ENCODE measurements at regions not wholly inside any gene's neighbourhood (a gene's known extent, or its start where the extent isn't known, plus 50 kb on each side); places are given as distances from the start of the nearest gene placed in this dataset.

DNA sequence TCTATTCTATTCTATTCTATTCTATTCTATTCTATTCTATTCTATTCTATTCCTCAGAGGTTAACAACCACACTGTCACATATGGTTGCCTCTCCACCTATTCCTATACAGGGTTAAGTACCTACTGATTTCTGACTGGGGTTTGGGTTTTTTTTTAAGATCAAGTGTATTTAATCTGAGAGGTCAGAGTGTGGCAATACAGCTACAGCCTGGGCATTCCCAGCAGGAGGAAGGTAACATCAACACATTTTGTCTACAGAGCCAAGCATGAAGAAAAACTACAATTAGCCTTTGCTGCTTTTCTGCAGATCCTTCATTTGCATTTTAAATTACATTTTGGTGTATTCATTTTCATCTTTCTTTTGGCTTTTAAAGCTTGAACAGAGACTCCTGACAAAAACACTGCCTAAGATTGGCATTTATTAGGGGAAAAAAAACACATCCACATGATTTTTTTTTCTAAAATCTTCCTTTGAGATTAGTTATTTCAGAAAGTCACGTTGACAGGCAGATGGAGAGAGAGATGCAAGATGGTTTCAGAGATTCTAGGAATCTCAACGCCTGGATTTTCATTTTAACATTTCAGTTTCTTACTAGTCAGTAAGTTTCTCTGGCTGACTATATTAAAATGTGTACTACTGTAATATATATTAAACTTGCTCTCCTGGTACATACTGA lies 255.9 kb upstream of the TET2 start:
- no CpG with 5 or more reads among the region's 2 CpGs for WGBS (ENCODE audit: insufficient coverage)
- DNase-seq: no peak
- H3K27ac ChIP-seq (ENCODE audit: low read length in 2 of 2): no peak overlapping the region
- no peak for ATAC-seq (ENCODE audit: low read depth)
- H3K4me1 Mint-ChIP-seq: no peaks in the 10 kb centered on the region
- no peak overlapping the region for H3K4me2 ChIP-seq (replicated peaks; ENCODE audit: low read depth, low read length, poor library complexity, severe bottlenecking)
- no peak overlapping the region for H2AFZ ChIP-seq (ENCODE audit: insufficient read depth, low read depth, low read length, poor library complexity, severe bottlenecking)
- no peaks in the 10 kb centered on the region for H3K36me3 ChIP-seq (replicated peaks in 1 of 2; ENCODE audit: control extremely low read depth in 1 of 2, control insufficient read depth in 1 of 2, extremely low read depth in 1 of 2, insufficient read depth in 2 of 2, low read length in 1 of 2)
- POLR2A ChIA-PET: no interaction called here
- intact Hi-C loops (cut with micrococcal nuclease): no loop called here
- H3K4me1 ChIP-seq (ENCODE audit: control insufficient read depth in 2 of 2, insufficient read depth in 2 of 2, low read length in 2 of 2): no peaks in the 10 kb centered on the region
- no peaks in the 10 kb centered on the region for H3K9me3 ChIP-seq (ENCODE audit: control extremely low read depth in 1 of 3, control insufficient read depth in 2 of 3, insufficient read depth in 1 of 3, low read length in 2 of 3)
- TF ChIP-seq, protein P1, sequence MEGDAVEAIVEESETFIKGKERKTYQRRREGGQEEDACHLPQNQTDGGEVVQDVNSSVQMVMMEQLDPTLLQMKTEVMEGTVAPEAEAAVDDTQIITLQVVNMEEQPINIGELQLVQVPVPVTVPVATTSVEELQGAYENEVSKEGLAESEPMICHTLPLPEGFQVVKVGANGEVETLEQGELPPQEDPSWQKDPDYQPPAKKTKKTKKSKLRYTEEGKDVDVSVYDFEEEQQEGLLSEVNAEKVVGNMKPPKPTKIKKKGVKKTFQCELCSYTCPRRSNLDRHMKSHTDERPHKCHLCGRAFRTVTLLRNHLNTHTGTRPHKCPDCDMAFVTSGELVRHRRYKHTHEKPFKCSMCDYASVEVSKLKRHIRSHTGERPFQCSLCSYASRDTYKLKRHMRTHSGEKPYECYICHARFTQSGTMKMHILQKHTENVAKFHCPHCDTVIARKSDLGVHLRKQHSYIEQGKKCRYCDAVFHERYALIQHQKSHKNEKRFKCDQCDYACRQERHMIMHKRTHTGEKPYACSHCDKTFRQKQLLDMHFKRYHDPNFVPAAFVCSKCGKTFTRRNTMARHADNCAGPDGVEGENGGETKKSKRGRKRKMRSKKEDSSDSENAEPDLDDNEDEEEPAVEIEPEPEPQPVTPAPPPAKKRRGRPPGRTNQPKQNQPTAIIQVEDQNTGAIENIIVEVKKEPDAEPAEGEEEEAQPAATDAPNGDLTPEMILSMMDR (IDR thresholded peaks at IDR 0.05): no peak
- no peak for TF ChIP-seq EZH2 (IDR thresholded peaks at IDR 0.05; ENCODE audit: borderline replicate concordance, insufficient read depth, low read depth, low read length, poor library complexity, severe bottlenecking)
- CTCF ChIA-PET: no interaction called here
- H3K4me3 ChIP-seq (ENCODE audit: control extremely low read depth in 1 of 5, extremely low read depth in 1 of 5, insufficient read depth in 1 of 5, low read depth in 2 of 5, low read length in 4 of 5): no peak overlapping the region
- no peaks in the 10 kb centered on the region for H3K79me2 ChIP-seq (ENCODE audit: control insufficient read depth, insufficient read depth, low read length)
- no peaks in the 10 kb centered on the region for H3K27me3 ChIP-seq (replicated peaks in 1 of 4; ENCODE audit: control extremely low read depth in 1 of 4, control insufficient read depth in 3 of 4, insufficient read depth in 4 of 4, low read length in 3 of 4)
- no peak overlapping the region for H3K27ac Mint-ChIP-seq
- no peak overlapping the region for H3K9ac ChIP-seq (ENCODE audit: low read length)
- H4K20me1 ChIP-seq (ENCODE audit: control insufficient read depth, insufficient read depth, low read length, poor library complexity, severe bottlenecking): no peaks in the 10 kb centered on the region
- no peak overlapping the region for H3K4me3 Mint-ChIP-seq
- H3K9me3 Mint-ChIP-seq (ENCODE audit: insufficient read depth): no peaks in the 10 kb centered on the region
- no peaks in the 10 kb centered on the region for H3K27me3 Mint-ChIP-seq

DNA sequence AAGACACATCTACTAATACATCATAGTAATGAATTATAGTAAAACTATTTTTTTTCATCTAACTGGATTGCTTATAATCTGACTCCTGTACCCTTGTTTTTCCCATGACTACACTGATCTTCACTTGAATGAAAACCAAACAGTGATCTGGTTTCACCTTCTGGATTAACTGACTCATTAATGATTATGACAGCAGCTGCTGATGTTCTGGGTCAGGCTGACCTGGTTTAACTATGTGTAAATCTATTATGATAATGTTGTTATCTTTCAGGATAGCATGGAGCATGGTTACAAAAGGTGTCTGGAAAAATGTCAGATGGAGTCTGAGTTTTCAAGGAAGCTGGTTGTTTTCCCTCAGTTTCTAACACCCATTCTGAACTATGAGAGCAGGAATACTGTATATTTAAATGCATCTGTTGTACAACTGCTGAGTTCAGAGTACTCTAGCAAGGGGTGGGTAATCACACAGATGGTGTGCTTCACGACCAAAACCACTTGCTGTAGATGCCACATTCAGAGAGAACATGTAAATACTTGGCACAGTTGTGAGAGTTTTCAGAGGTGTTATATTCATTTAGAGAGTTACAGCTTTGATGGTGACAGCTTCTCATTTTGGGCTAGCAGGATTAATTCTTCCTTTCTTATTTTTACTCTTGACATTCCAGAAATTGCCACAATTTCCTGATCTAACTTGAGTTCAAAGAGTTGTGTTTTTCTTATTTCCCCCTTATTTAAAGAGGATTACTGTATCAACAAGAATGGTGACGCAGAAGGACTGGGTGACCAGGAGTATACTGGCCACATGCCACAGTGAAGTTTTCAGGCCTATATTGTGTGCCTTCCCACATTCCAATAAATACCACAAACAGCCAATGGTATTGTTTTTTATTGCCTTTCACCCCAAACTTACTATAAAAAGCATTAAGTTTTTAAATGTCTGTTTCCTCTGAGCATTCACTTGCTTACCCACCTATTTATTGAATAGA lies 249.7 kb upstream of the TET2 start:
- H3K4me1 Mint-ChIP-seq: no peaks in the 10 kb centered on the region
- H3K9me3 ChIP-seq (ENCODE audit: control extremely low read depth in 1 of 3, control insufficient read depth in 2 of 3, insufficient read depth in 1 of 3, low read length in 2 of 3): no peaks in the 10 kb centered on the region
- CTCF ChIA-PET: interaction anchor here (1.1 kb wide), 1 partner anchor 9 kb away, joined by 4 read pairs; no protein-coding TSS in a partner anchor
- peaks cover 8% of the 10 kb centered on the region for H3K27me3 Mint-ChIP-seq
- H3K9ac ChIP-seq (ENCODE audit: low read length): no peak overlapping the region
- no peak for DNase-seq
- WGBS (ENCODE audit: insufficient coverage): 100% methylated on average over 1 of the region's 2 CpGs
- no peak for ATAC-seq (ENCODE audit: low read depth)
- no peak overlapping the region for H3K4me3 ChIP-seq (ENCODE audit: control extremely low read depth in 1 of 5, extremely low read depth in 1 of 5, insufficient read depth in 1 of 5, low read depth in 2 of 5, low read length in 4 of 5)
- H4K20me1 ChIP-seq (ENCODE audit: control insufficient read depth, insufficient read depth, low read length, poor library complexity, severe bottlenecking): no peaks in the 10 kb centered on the region
- intact Hi-C loops (cut with micrococcal nuclease): no loop called here
- no peak for TF ChIP-seq EZH2 (IDR thresholded peaks at IDR 0.05; ENCODE audit: borderline replicate concordance, insufficient read depth, low read depth, low read length, poor library complexity, severe bottlenecking)
- TF ChIP-seq, protein P1 (IDR thresholded peaks at IDR 0.05): no peak
- H3K79me2 ChIP-seq (ENCODE audit: control insufficient read depth, insufficient read depth, low read length): no peaks in the 10 kb centered on the region
- no peak overlapping the region for H3K27ac Mint-ChIP-seq
- no peaks in the 10 kb centered on the region for H3K4me1 ChIP-seq (ENCODE audit: control insufficient read depth in 2 of 2, insufficient read depth in 2 of 2, low read length in 2 of 2)
- H3K27me3 ChIP-seq (replicated peaks in 1 of 4; ENCODE audit: control extremely low read depth in 1 of 4, control insufficient read depth in 3 of 4, insufficient read depth in 4 of 4, low read length in 3 of 4): no peaks in the 10 kb centered on the region
- POLR2A ChIA-PET: no interaction called here
- peaks cover 6% of the 10 kb centered on the region for H3K9me3 Mint-ChIP-seq (ENCODE audit: insufficient read depth)
- H3K4me3 Mint-ChIP-seq: no peak overlapping the region
- H2AFZ ChIP-seq (ENCODE audit: insufficient read depth, low read depth, low read length, poor library complexity, severe bottlenecking): no peak overlapping the region
- H3K4me2 ChIP-seq (replicated peaks; ENCODE audit: low read depth, low read length, poor library complexity, severe bottlenecking): no peak overlapping the region
- H3K36me3 ChIP-seq (replicated peaks in 1 of 2; ENCODE audit: control extremely low read depth in 1 of 2, control insufficient read depth in 1 of 2, extremely low read depth in 1 of 2, insufficient read depth in 2 of 2, low read length in 1 of 2): no peaks in the 10 kb centered on the region
- no peak overlapping the region for H3K27ac ChIP-seq (ENCODE audit: low read length in 2 of 2)
